Endothelial cell of umbilical vein (primary cell): ENCODE measurements at regions not wholly inside any gene's neighbourhood (a gene's known extent, or its start where the extent isn't known, plus 50 kb on each side); places are given as distances from the start of the nearest gene placed in this dataset.

Experiments used
- BruUV-seq: library from RNA; stranded (reverse); fragments of 400-500 nt; replicated peaks from 2 replicates; lab custom pipeline; 2021; lab: Mats Ljungman, UMichigan
- CTCF ChIA-PET: fragments of 300-600, 350-600 bp; sonication (Branson Sonifier 250); formaldehyde crosslinking; loops from one replicate; lab custom pipeline; 2021; ENCODE audit warnings: antibody characterized with exemption, inconsistent platforms; lab: Charles Lee
- POLR2A ChIA-PET: fragments of 300-600, 350-600 bp; sonication (Branson Sonifier 250); formaldehyde crosslinking; loops from one replicate; lab custom pipeline; 2021; ENCODE audit warnings: antibody characterized with exemption, inconsistent platforms; lab: Charles Lee
- DNase-seq: peaks from one replicate; pipeline ENCODE4 v3.0.0-alpha.2; 2011; ENCODE audit warnings: low read depth, low spot score
- FAIRE-seq: peaks from 2 replicates; lab custom pipeline; 2011; peaks lifted over from hg19 to GRCh38; lab: Jason Lieb, UNC
- H2AFZ ChIP-seq: 2 replicates; pipeline ENCODE4 v1.6.0; 2012; ENCODE audit warnings: low read depth, low read length, control low read depth, inconsistent platforms
- H3K27ac ChIP-seq: 2 replicates; pipeline ENCODE4 v1.5.1; 2011; ENCODE audit warnings: low read depth, mild to moderate bottlenecking, control low read depth, low read length, moderate library complexity; ENCODE audit not compliant: insufficient read depth
- H3K27me3 ChIP-seq, 2 experiments: 2 replicates each; pipeline versions ENCODE4 v1.6.0 to v1.6.1; 2011; ENCODE audit warnings: low read length in 2 of 2, mixed read lengths in 1 of 2; ENCODE audit not compliant: control insufficient read depth in 2 of 2, insufficient read depth in 2 of 2
- H3K36me3 ChIP-seq, 2 experiments: 2 replicates in 1 of 2; 3 replicates in 1 of 2; pipeline ENCODE4 v1.5.1; 2011; ENCODE audit warnings: low read length in 2 of 2, mild to moderate bottlenecking in 1 of 2, moderate library complexity in 1 of 2; ENCODE audit not compliant: control insufficient read depth in 2 of 2, insufficient read depth in 2 of 2; ENCODE audit errors: extremely low read depth in 1 of 2
- H3K4me1 ChIP-seq: 3 replicates; pipeline ENCODE4 v1.5.1; 2011; ENCODE audit warnings: mild to moderate bottlenecking, low read length; ENCODE audit not compliant: control insufficient read depth, insufficient read depth; ENCODE audit errors: extremely low read depth
- H3K4me2 ChIP-seq: 2 replicates; pipeline ENCODE4 v1.6.1; 2011; ENCODE audit warnings: low read length, control low read depth, mixed read lengths; ENCODE audit not compliant: insufficient read depth
- H3K4me3 ChIP-seq, 3 experiments: fragments of 200-600 bp in 1 of 3; sonication (generic), shearing (Covaris generic) in 1 of 3; replicated peaks in 1 of 3; 2 replicates each; pipeline ENCODE4 v1.5.1; 2011 to 2016; ENCODE audit warnings: control low read depth in 3 of 3, low read length in 3 of 3, mild to moderate bottlenecking in 2 of 3, inconsistent platforms in 1 of 3, low read depth in 1 of 3, moderate library complexity in 1 of 3; ENCODE audit not compliant: insufficient read depth in 1 of 3
- H3K79me2 ChIP-seq: 2 replicates; pipeline ENCODE4 v1.6.0; 2012; ENCODE audit warnings: low read length, inconsistent platforms; ENCODE audit not compliant: control insufficient read depth, insufficient read depth
- H3K9ac ChIP-seq: replicated peaks from 2 replicates; pipeline ENCODE3; 2011; ENCODE audit warnings: low read length, control low read depth; ENCODE audit not compliant: insufficient read depth; ENCODE audit errors: extremely low read depth
- H3K9me1 ChIP-seq: replicated peaks from 3 replicates; pipeline ENCODE4 v1.6.0; 2011; ENCODE audit warnings: mild to moderate bottlenecking, low read length; ENCODE audit not compliant: control insufficient read depth, insufficient read depth; ENCODE audit errors: extremely low read depth
- H3K9me3 ChIP-seq: replicated peaks from 2 replicates; pipeline ENCODE4 v1.5.1; 2012; ENCODE audit warnings: low read length, inconsistent platforms; ENCODE audit not compliant: control insufficient read depth, insufficient read depth
- H4K20me1 ChIP-seq: replicated peaks from 2 replicates; pipeline ENCODE3; 2011; ENCODE audit warnings: mild to moderate bottlenecking, low read length; ENCODE audit not compliant: control insufficient read depth, insufficient read depth; ENCODE audit errors: extremely low read depth
- EZH2 ChIP-seq: IDR thresholded peaks from 2 replicates; pipeline ENCODE4 v1.6.1; 2012; ENCODE audit warnings: borderline replicate concordance, low read depth, mild to moderate bottlenecking, moderate library complexity, low read length, inconsistent platforms; ENCODE audit not compliant: severe bottlenecking
- FOS ChIP-seq: IDR thresholded peaks from 2 replicates; pipeline ENCODE4 v1.6.1; 2011; ENCODE audit warnings: mild to moderate bottlenecking, low read length, moderate library complexity, borderline replicate concordance; ENCODE audit not compliant: insufficient read depth
- GATA2 ChIP-seq: IDR thresholded peaks from 2 replicates; pipeline ENCODE4 v1.7.0; 2011; ENCODE audit warnings: low read depth, mild to moderate bottlenecking, moderate library complexity, mixed read lengths, low read length; ENCODE audit not compliant: insufficient read length, insufficient read depth
- JUN ChIP-seq: IDR thresholded peaks from 2 replicates; pipeline ENCODE4 v1.6.1; 2011; ENCODE audit warnings: borderline replicate concordance, low read depth; ENCODE audit not compliant: insufficient read length, insufficient read depth
- MYC ChIP-seq: IDR thresholded peaks from one replicate; pipeline ENCODE4 v1.6.1; 2011; ENCODE audit warnings: mild to moderate bottlenecking, low read depth, low read length
- POLR2A ChIP-seq: IDR thresholded peaks from 2 replicates; pipeline ENCODE4 v1.6.1; 2012; ENCODE audit warnings: low read depth, mild to moderate bottlenecking, control low read depth, low read length
- POLR2AphosphoS5 ChIP-seq: IDR thresholded peaks from 2 replicates; pipeline ENCODE4 v1.6.1; 2012; ENCODE audit warnings: low read depth, mild to moderate bottlenecking, control low read depth, low read length, moderate library complexity; ENCODE audit not compliant: insufficient read depth
- dilution Hi-C: fragments of 300-500 bp; cut with MboI; formaldehyde crosslinking; loops from one replicate; pipeline ENCODE4 v1.15.0; 2019; ENCODE audit warnings: low sequenced_read_pairs; ENCODE audit not compliant: extremely low pct_ligation_motif_present
- intact Hi-C: fragments of 100-400 bp; cut with micrococcal nuclease; formaldehyde crosslinking; loops from one replicate; pipeline ENCODE4 v1.10.0; 2022
- TF ChIP-seq, protein P1 (sequence below), 2 donors: IDR thresholded peaks; 1 replicate in 1 of 2; 2 replicates in 1 of 2; pipeline ENCODE4 v1.5.1; 2011; ENCODE audit warnings: low read length in 2 of 2, mild to moderate bottlenecking in 2 of 2, moderate library complexity in 2 of 2, control low read depth in 1 of 2, inconsistent platforms in 1 of 2, low read depth in 1 of 2; ENCODE audit not compliant: insufficient read depth in 1 of 2; ENCODE audit errors: extremely low read depth in 1 of 2
- TF ChIP-seq, protein P2 (sequence below): IDR thresholded peaks from 2 replicates; pipeline ENCODE4 v1.6.1; 2011; ENCODE audit not compliant: insufficient read depth, insufficient read length

- intact Hi-C loops (no loop called here), dilution Hi-C loops (no loop called here)
- FAIRE-seq (no peak), DNase-seq (no peak)
- H3K27me3 ChIP-seq = no peaks in the 10 kb centered on the region
- CTCF ChIA-PET = no interaction called here
- no TSS peak for BruUV-seq
- POLR2A ChIA-PET = no interaction called here
- H3K9ac ChIP-seq = no peak overlapping the region
- no peaks in the 10 kb centered on the region for H3K36me3 ChIP-seq
- H3K79me2 ChIP-seq = no peaks in the 10 kb centered on the region
- no peaks in the 10 kb centered on the region for H4K20me1 ChIP-seq
- no peak overlapping the region for H3K27ac ChIP-seq
- H3K9me3 ChIP-seq = no peaks in the 10 kb centered on the region
- no peaks in the 10 kb centered on the region for H3K9me1 ChIP-seq
- H2AFZ ChIP-seq = no peak overlapping the region
- H3K4me2 ChIP-seq = no peak overlapping the region
- H3K4me3 ChIP-seq = no peak overlapping the region
- H3K4me1 ChIP-seq = no peaks in the 10 kb centered on the region
- TF ChIP-seq JUN (no peak), FOS (no peak), MYC (no peak)
- TF ChIP-seq, protein P1, sequence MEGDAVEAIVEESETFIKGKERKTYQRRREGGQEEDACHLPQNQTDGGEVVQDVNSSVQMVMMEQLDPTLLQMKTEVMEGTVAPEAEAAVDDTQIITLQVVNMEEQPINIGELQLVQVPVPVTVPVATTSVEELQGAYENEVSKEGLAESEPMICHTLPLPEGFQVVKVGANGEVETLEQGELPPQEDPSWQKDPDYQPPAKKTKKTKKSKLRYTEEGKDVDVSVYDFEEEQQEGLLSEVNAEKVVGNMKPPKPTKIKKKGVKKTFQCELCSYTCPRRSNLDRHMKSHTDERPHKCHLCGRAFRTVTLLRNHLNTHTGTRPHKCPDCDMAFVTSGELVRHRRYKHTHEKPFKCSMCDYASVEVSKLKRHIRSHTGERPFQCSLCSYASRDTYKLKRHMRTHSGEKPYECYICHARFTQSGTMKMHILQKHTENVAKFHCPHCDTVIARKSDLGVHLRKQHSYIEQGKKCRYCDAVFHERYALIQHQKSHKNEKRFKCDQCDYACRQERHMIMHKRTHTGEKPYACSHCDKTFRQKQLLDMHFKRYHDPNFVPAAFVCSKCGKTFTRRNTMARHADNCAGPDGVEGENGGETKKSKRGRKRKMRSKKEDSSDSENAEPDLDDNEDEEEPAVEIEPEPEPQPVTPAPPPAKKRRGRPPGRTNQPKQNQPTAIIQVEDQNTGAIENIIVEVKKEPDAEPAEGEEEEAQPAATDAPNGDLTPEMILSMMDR (IDR thresholded peaks at IDR 0.05; ENCODE audit: extremely low read depth in 1 of 2, insufficient read depth in 1 of 2, low read depth in 1 of 2, low read length in 2 of 2) = no peak
Measured at GRCh38 chr12:58041441-58041840, 100.1 kb downstream of the ATP23 start.

GRCh38 chr12:58044966-58045365 is 103.6 kb downstream of the ATP23 start:
- Histone ChIP-seq H3K27me3 (no peaks in the 10 kb centered on the region), H2AFZ (no peak overlapping the region), H3K4me3 (no peak overlapping the region), H3K27ac (no peak overlapping the region), H3K9me3 (no peaks in the 10 kb centered on the region), H3K79me2 (no peaks in the 10 kb centered on the region), H3K36me3 (no peaks in the 10 kb centered on the region), H3K9ac (no peak overlapping the region), H3K4me2 (no peak overlapping the region), H4K20me1 (no peaks in the 10 kb centered on the region), H3K9me1 (no peaks in the 10 kb centered on the region), H3K4me1 (no peaks in the 10 kb centered on the region)
- TF ChIP-seq GATA2 = no peak
- TF ChIP-seq MYC = no peak
- no peak for TF ChIP-seq EZH2
- no peak for TF ChIP-seq JUN
- no peak for TF ChIP-seq POLR2A
- no peak for TF ChIP-seq POLR2AphosphoS5
- TF ChIP-seq, protein P1 (IDR thresholded peaks at IDR 0.05; ENCODE audit: extremely low read depth in 1 of 2, insufficient read depth in 1 of 2, low read depth in 1 of 2, low read length in 2 of 2) = no peak
- TF ChIP-seq FOS = no peak
- TF ChIP-seq, protein P2, sequence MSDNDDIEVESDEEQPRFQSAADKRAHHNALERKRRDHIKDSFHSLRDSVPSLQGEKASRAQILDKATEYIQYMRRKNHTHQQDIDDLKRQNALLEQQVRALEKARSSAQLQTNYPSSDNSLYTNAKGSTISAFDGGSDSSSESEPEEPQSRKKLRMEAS = no peak
- intact Hi-C loops = no loop called here
- ChIA-PET POLR2A (no interaction called here), CTCF (interaction anchor here (1.1 kb wide), 1 partner anchor 12 kb away, joined by 3 read pairs; no protein-coding TSS in a partner anchor)
- BruUV-seq = no TSS peak
- dilution Hi-C loops = no loop called here
- FAIRE-seq = no peak
- no peak for DNase-seq
